ENCODE measurements at regions not wholly inside any gene's neighbourhood (a gene's known extent, or its start where the extent isn't known, plus 50 kb on each side); places are given as distances from the start of the nearest gene placed in this dataset.

GRCh38 chr12:118866346-118866745, 115.0 kb upstream of the SRRM4 start:
- no peak for DNase-seq

GRCh38 chr12:118870551-118870950, 110.8 kb upstream of the SRRM4 start:
- DNase-seq, result no peak

GRCh38 chr12:118874698-118875548, 106.4 kb upstream of the SRRM4 start:
- peak in 1 of 2 experiments; percentile 1 for DNase-seq

GRCh38 chr12:118880720-118881493, 100.4 kb upstream of the SRRM4 start:
- DNase-seq, result no peak

- DNase-seq, result no peak
Measured at GRCh38 chr12:118884226-118884625, 97.1 kb upstream of the SRRM4 start.

- no peak for DNase-seq
Measured at GRCh38 chr12:118900993-118901392, 80.3 kb upstream of the SRRM4 start.

- no peak for DNase-seq
Measured at GRCh38 chr12:118908811-118909210, 72.5 kb upstream of the SRRM4 start.

- no peak for DNase-seq
Measured at GRCh38 chr12:118912697-118913270, 68.6 kb upstream of the SRRM4 start.

- DNase-seq, result no peak
Measured at GRCh38 chr12:118921761-118922160, 59.6 kb upstream of the SRRM4 start.

- no peak for DNase-seq
Measured at GRCh38 chr12:118922405-118922804, 58.9 kb upstream of the SRRM4 start.

GRCh38 chr12:118925407-118925806, 55.9 kb upstream of the SRRM4 start:
- DNase-seq, result no peak

GRCh38 chr12:118925826-118926225, 55.5 kb upstream of the SRRM4 start:
- no peak for DNase-seq

Measured in NCI-H526 (cell line).